HG02973 (cell line): ENCODE measurements at regions not wholly inside any gene's neighbourhood (a gene's known extent, or its start where the extent isn't known, plus 50 kb on each side); places are given as distances from the start of the nearest gene placed in this dataset.
"Not testable (repeated sequence)": the region's sequence is repeated elsewhere in the genome, so short reads cannot be mapped to it uniquely, and the experiment has no call there.

Source experiments
- ATAC-seq: cut with Tn5 transposase; IDR thresholded peaks from one replicate; pipeline ENCODE4 v1.9.1; 2021; ENCODE audit warnings: moderate library complexity; ENCODE audit not compliant: unreplicated experiment

DNA sequence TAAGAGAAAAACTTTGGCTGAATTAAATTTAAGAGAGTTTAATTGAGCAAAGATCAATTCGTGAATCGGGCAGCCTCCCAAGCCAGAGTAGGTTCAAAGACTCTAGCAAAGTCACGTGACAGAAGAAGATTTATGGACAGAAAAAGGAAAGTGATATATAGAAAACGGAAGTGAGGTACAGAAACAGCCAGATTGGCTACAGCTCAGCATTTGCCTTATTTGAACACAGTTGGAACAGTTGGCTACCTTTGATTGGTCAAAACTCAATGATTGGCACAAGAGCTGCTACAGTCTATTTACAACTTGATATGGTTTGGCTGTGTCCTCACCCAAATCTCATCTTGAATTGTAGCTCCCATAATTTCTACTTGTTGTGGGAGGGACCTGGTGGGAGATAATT lies 102.6 kb downstream of the PLG start:
- ATAC-seq = no peak

DNA sequence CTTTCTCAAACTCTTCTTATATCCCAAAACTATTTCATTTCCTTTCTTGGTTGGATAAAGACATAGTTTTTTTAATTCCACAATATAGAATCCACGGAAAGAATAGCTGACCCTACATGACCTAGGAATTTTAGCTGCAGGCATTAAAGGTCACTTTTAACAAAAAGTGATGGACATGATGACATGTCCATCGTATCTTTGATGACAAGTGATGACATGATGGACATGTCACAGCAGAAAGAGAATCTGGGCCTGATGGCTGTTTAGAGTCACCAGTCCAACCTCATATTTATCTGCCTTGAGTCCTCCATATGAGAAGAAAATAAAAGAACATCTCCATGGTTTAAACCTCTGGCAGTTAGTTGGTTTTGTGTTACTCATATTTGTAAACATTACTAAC lies 106.2 kb downstream of the PLG start:
- no peak for ATAC-seq

DNA sequence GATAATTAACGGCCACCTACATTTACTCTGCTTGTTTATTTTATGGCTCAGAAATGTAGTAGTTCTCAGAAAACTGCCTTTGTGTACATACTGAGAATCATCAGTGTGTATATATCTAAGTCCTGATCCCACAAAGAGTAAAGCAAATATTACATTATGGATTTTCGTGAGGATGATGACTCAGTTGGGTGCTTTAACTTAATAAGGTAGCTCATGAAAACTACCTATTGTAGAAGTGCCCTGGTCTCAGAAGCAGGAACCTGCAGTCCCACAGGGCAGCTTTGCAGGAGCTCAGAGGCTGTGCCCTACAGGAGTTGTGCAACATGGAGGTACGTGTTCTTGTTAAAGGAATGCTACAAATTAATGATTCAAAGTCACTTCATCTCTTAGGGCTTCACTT lies 108.2 kb downstream of the PLG start:
- ATAC-seq = no peak

- ATAC-seq = no peak
Measured at GRCh38 chr6:160812097-160812496, 110.1 kb downstream of the PLG start.

GRCh38 chr6:160818934-160819333 lies 116.9 kb downstream of the PLG start:
- no peak for ATAC-seq

DNA sequence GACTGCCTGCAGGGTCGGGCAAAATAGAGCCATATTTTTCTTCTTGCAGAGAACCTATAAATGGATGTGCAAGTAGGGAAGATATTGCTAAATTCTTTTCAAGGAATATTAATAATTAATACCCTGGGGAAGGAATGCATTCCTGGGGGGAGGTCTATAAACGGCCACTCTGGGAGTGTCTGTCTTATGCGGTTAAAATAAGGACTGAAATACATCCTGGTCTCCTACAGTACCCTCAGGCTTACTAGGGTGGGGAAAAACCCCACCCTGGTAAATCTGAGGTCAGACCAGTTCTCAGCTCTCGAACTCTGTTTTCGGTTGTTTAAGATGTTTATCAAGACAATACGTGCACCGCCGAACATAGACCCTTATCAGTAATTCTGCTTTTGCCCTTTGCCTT lies 118.6 kb downstream of the PLG start:
- ATAC-seq = not testable (repeated sequence)

- no peak for ATAC-seq
Measured at GRCh38 chr6:160831739-160832138, 129.7 kb downstream of the PLG start.

DNA sequence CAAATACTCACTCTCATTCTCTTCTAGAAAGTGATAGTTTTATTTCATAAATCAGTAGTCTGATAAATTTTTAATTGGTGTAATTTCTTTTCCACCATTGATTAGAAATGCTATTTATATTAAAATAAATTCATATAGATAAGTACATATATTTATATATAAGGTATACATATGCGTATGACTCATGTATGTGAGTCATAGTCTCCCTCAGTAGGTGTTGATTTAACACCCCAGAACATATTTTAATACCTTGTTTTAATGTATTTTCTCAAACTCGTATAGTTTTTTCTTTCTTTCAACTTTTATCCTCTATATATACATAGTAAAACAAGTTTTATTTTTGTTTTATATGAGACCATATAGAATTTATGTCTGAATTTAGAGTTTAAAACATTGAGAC lies 130.4 kb downstream of the PLG start:
- no peak for ATAC-seq

- ATAC-seq = no peak
Measured at GRCh38 chr6:160837146-160837545, 135.1 kb downstream of the PLG start.

- ATAC-seq = no peak
Measured at GRCh38 chr6:160851031-160851430, 140.5 kb upstream of the MAP3K4 start.

- no peak for ATAC-seq
Measured at GRCh38 chr6:160853946-160854345, 137.6 kb upstream of the MAP3K4 start.

GRCh38 chr6:160858886-160859285 lies 132.7 kb upstream of the MAP3K4 start:
- no peak for ATAC-seq

GRCh38 chr6:160859822-160860221 lies 131.7 kb upstream of the MAP3K4 start:
- ATAC-seq = no peak

- no peak for ATAC-seq
Measured at GRCh38 chr6:160861824-160862223, 129.7 kb upstream of the MAP3K4 start.

DNA sequence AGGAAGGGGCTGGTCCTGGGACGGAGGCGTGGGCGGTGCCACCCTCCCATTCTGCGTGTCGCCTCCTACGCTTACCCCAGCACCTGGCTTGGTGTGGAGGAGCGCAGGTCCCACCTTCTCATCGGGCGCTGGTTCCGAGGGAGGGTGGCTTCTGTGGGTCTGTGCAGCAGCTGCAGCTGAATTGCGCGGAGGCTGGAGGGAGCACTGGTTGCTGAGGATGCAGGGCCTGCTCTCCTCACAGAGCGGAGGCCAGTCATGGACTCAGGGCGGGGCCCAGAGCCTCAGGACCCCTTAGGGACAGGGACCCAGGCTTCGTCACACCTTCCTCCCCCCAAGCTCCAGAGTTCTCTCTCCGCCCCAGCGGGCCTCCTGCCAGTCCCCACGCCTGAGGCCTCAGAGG lies 127.8 kb upstream of the MAP3K4 start:
- no peak for ATAC-seq

GRCh38 chr6:160871320-160871719 lies 120.2 kb upstream of the MAP3K4 start:
- no peak for ATAC-seq

- no peak for ATAC-seq
Measured at GRCh38 chr6:160881148-160881808, 110.3 kb upstream of the MAP3K4 start.

GRCh38 chr6:160882006-160882405 lies 109.6 kb upstream of the MAP3K4 start:
- ATAC-seq = no peak

GRCh38 chr6:160882791-160883279 lies 108.7 kb upstream of the MAP3K4 start:
- no peak for ATAC-seq

GRCh38 chr6:160883560-160883959 lies 108.0 kb upstream of the MAP3K4 start:
- no peak for ATAC-seq

DNA sequence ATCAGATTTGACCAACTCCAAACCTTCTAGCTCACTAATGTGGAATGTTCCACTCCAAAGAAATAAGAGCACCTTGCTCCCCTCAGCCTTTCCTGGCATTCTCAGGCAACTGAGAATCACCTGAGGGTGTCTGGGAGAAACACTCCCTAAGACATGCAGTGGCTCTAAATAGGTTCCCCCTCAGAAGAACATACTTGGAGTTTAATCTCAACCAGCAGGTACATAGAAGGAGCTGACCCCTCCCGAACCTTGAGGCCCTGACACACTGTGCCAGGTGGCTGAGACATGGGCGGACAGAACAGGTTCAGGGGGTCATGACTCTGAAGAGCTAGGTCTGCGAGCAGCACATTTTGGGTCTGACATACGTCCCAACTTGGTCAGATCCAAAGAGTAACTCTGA lies 107.6 kb upstream of the MAP3K4 start:
- ATAC-seq = no peak

- not testable (repeated sequence) for ATAC-seq
Measured at GRCh38 chr6:160889148-160889547, 102.4 kb upstream of the MAP3K4 start.

DNA sequence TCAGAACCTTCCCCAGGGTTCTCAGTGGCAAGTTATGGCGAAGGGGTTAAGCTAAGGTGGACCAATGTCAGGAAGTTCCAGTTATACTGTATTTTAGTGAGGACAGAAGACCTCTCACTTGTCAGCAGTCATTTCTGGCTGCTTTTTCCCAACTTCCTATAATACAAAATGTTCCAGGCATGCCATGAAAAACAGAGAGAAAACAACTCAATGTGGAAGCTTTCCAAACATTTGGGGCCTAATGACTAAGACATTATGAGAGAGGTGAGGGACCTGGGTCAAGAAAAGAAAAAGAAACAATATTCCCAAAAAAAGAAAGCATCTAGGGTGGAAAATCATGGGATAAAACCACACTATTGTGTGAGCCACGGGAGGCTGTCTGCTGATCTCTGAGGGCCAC lies 99.9 kb upstream of the MAP3K4 start:
- ATAC-seq = no peak
